ENCODE measurements at regions not wholly inside any gene's neighbourhood (a gene's known extent, or its start where the extent isn't known, plus 50 kb on each side); places are given as distances from the start of the nearest gene placed in this dataset.

- no peak for DNase-seq
Observed at GRCh38 chr18:70430501-70431173, 141.8 kb downstream of the SOCS6 start.

DNA sequence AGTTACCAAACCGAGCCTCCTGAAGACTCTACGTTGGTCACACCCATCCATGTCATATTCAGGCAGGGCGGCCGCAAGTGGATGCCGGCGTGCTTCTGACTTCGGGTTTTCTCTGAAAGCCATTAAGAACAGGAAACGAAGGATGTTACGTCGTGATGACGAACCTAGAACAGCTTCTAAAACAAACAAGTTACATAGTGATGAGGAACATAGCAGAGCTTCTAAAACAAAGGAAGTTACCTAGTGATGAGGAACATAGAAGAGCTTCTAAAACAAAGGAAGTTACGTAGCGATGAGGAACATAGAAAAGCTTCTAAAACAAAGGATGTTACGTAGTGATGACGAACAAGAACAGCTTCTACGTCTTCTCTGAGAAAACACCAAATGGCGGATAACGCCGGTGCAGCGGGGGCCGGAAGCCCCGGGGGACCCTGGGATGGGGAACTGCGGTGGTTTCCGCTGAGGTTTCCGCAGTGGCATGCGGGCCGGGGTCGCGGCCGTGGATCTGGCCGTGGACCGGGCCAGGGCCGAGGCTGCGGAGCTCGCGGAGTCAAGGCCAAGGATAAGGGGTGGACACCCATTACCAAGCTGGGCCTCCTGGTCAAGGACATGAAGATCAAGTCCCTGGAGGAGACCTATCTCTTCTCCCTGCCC, 141.1 kb downstream of the SOCS6 start:
- DNase-seq: no peak

DNA sequence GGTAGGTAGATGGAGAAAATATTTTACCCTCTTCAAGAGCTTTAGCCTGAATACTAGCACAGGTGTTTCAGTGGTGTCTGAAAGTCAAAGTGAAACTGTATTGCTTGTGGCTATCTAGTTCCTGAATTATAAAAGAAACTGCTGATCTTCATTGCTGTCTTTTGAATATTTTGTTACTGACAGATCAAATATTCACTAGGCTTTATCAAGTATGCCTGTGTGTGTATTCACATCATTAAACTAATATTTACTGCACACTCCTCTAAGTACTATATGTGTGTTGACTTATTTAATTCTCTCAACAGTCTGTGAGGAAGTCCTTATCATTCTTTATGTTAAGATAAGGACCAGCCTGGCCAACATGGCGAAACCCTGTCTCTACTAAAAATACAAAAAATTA, 139.6 kb downstream of the SOCS6 start:
- DNase-seq: no peak

- no peak for DNase-seq
Observed at GRCh38 chr18:70426818-70427217, 138.0 kb downstream of the SOCS6 start.

DNA sequence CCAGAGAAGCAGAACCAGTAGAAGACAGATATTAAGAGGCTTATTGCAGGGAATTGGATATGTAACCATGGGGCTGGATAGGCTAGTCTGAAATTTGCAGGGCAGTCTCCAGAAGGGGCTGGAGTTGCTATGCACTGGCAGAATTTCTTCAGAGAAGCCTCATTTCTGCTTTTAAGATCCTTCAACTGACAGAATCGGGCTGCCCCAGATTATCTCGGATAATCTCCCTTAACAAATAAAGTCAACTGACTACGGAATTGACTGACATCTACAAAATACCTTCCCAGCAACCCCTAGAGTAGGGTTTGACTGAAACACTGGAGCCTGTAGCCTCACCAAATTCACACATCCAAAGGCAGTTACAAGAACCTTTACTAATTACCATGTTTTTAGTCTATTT, 136.4 kb downstream of the SOCS6 start:
- no peak for DNase-seq

DNA sequence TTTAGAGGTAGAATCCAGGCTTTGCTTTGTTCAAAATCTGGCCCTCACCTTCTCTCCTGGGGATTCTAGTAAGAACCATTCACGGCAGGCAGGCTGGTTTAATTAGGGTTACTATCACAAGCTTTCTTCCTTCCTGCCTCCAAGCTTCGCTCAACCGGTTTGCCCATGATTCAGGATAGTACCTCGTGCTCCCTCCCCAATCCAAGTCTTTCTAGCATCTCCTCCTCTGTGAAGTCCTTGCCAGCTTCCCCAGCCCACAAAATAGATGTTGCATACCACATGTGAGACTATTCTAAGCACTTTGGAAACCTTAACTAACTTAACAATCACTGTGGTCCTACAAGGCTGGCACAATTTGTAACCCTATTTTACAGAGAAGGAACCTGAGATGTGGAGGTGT, 135.1 kb downstream of the SOCS6 start:
- DNase-seq: no peak

DNA sequence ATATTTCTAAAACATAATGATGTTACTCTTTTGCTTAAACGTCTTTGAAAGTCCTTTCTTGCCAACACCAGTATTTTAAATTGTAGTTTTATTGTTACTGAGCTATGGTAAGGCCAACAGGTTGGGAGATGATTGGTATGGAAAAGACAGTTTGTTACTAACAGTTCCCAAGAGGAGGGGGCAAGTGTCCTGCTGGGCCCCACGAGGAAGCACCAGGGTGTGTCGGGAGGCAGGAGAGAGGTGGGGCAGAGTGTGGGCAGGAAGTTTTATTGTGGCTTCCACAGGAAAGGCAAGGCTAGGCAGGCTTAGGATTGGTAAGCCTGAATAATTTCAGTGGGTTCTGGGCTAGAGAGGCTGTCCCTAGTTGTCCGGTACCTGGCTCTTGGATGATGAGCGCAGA, 134.3 kb downstream of the SOCS6 start:
- no peak for DNase-seq

DNA sequence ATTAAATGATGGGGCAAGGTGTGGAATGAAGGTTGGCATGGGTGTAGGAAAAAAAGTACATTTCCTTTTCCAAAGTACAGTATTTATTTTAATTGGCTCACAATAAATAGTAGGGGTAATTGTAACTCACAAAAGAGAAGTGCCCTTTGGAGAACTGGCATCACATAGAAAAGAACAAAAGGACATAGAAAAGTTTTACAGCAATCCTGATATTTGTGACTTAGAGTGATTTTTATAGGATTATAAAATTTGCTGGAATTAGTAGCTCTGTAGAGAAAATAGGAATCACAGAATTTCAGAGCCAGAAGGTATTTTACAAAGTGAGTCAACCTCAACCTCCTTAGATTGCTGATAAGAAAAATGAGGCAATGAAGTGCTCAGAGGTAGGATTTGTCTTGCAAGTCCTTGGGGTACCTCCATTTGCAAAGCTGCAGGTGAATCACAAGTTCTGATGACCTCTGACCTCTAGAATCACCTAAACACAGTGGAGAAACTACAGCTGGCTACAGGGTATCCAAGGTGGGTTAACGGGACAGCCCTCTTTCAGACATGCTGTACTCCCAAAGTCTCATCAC, 133.6 kb downstream of the SOCS6 start:
- DNase-seq: no peak

DNA sequence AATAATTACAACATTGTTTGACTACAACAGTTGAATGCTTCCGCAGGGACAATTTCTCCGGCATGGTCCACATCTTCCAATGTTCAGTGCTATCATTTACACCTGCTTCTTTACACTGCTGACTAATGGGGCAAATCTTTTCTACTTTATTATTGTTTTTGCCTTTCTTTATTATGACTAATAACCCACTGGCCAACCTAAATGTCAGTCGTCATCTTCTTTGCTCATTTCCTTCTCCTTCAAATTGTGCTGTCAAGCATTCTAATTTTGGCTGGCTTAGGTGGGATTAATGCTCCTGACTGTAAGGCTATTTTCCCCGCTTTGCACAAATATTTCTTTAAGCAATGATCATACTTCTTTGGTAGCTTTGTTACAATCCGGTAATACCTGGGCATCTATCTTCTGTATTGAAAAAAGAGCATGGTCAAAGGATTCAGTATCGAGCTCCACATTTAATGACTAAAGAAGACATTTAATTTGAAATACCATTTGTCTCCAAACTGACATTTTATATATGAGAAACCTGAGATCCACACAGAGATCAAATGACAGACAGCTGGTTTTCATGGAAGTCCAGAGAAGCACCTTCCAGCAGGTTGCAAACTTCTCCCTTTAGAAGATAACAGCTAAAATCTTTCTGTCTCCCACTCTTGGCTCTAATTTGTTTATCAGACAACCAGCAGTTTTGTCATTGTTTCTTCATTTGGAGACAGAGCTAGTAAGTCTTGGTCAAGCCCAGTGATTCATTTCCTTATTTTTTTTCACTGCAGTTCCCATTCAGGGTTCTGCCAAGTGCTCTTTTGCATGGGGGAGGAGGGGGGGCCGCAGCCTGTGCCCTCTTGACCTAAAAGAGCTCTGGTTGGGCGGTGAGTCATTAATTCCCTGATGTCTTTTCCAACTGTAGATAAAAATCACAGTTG, 132.9 kb downstream of the SOCS6 start:
- DNase-seq: peak in 1 of 3 experiments; percentile 26

DNA sequence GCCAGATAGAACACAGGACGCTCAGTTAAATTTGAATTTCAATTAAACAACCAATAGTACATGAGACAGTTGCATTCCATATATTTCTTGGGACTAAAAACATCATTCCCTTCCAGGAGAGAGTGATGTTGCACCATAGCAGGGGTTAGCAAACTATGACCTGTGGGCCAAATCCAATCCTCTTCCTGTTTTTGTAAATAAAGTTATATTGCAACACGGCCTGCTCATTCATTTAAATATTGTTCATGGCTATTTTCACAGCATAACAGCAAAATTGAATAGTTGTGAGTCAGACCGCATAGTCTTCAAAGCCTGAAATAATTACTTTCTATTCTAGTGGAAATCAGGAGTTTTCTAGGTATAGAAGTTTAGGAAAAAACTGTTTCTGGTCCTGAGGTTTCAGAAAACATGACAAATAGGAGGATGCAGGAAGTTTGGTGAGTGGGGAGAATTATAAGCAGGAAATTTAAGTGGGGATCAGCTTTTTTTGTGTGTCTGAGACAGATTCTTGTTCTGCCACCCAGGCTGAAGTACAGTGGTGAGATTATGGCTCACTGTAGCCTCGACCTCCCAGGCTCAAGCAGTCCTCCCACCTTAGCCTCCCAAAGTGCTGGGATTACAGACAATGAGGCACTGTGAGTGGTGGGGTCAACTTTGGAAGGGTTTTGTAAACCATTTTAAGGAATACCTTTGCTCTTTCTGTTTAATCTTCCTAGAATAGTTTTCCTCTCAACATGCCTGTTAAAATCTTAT, 131.5 kb downstream of the SOCS6 start:
- DNase-seq: no peak

- DNase-seq: no peak
Observed at GRCh38 chr18:70419526-70419925, 130.7 kb downstream of the SOCS6 start.

DNA sequence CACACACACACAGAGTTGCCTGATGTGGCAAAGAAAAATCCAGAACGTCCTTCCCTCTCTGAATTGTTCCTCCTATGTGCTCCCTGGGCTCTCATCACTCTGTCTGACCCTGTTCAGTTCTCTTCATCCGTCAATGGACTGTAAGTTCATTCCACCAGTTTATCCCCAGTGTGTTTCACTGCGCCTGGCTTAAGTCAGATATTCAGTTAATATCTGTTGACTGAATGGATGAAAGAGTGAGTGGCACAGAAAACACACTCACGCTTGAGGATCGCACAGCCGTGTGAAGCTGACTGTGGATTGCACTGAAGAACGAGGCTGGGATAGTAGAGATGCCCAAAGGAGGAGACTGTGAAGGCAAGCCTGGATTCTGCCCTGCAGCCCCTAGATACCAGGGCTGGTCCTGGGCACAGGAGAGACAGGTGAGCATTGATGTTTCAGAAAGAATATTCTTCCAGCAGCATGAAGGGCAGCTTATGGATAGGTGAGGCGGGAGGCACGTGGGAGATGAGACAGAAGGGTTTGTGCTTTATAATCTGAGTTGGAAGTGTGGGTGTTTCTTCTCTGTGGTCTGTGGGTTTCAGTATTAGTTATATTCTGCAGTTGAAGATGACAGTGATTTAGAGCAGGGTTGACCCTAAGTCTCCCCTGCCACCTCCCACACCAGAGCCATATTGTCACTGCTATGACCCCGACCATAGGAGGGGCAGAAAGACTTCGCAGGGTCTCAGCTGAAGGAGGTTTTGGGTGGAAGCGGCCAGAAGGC, 129.9 kb downstream of the SOCS6 start:
- no peak for DNase-seq

DNA sequence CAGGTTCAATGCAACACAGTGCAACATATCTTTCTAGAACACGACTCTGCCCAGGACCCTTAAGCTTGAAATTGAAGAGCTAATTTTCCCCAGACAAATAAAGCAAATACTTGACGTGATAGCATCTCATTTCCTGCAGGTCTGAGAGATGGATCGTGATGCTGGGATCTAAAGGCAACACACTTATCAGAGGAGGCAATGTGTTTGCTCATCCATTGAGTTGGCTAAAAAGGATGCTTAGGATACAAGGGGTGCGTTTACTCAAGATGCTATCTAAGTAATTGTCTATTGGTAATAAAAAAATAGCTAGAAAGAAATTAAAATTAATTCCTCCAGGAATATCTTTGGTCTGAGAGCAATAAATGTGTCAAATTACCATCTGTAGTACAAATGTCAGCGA, 129.0 kb downstream of the SOCS6 start:
- DNase-seq: peak; percentile 60 to 94 (median 84)

- DNase-seq: no peak
Observed at GRCh38 chr18:70416496-70416895, 127.7 kb downstream of the SOCS6 start.

- DNase-seq: peak in 1 of 3 experiments; percentile 83
Observed at GRCh38 chr18:70415823-70416488, 127.1 kb downstream of the SOCS6 start.

DNA sequence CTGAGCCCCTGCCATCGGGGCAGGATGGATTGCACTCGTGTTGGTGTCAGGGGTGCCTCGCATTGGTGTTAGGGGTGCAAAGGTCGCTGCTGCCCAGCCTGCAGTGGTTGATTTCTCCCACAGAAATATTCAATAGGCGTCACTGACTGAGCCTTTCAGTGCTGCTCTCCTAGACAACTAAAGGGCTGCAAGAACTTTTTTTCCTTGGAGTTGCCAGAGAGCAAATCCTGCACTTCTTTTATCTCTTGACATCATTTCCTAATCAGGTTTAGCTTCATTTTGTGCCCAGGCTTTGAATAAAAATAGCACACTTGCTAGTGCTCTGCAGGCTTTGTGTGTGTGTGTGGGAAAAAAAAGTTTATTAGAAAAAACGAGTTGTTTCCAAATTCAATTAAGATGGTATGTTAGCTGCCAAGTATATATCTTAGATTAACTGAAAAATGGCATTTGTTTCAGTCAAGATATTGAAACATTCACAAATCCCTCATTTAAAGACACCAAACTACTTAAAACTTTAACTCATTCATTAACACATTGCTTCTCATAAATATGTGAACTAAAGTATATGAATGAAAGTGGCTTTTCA, 125.6 kb downstream of the SOCS6 start:
- no peak for DNase-seq

DNA sequence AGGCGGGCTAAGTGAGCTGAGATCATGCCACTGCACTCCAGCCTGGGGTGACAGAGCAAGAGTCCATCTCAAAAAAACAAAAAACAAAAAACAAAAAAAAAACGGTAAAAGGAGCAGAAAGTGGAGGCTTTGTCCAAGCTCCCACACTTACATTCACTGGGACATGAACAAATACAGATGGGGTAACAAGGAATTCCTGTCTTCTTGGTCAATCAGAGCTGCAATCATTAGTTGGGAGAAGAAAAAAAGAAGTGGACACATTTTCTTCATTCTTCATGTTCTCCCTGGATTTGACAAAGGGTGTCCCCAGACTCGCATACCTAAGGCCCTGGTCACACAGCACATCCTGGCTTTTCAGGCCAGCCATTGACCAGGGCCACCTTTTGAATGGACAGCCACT, 124.6 kb downstream of the SOCS6 start:
- no peak for DNase-seq

GRCh38 chr18:70411876-70412435, 123.1 kb downstream of the SOCS6 start:
- no peak for DNase-seq

- no peak for DNase-seq
Observed at GRCh38 chr18:70411307-70411706, 122.5 kb downstream of the SOCS6 start.

DNA sequence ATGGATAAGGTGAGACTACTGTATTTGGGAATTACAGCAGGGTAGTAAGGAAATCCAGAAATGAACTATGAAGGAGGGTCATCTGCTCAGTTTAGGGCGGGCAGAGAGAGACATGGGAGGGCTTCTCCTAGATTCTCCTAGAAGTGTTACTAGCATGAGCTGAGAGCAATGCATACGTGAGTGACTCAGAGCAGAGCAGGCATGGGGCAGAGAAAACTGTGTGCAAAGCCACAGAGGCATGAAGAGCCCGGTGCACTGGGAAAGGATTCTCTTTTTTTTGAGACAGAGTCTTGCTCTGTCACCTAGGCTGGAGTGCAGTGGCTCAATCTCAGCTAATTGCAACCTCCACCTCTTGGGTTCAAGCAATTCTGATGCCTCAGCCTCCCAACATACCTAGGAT, 116.2 kb downstream of the SOCS6 start:
- DNase-seq: no peak

- no peak for DNase-seq
Observed at GRCh38 chr18:70400476-70400875, 111.6 kb downstream of the SOCS6 start.
